ENCODE measurements at regions not wholly inside any gene's neighbourhood (a gene's known extent, or its start where the extent isn't known, plus 50 kb on each side); places are given as distances from the start of the nearest gene placed in this dataset.

DNA sequence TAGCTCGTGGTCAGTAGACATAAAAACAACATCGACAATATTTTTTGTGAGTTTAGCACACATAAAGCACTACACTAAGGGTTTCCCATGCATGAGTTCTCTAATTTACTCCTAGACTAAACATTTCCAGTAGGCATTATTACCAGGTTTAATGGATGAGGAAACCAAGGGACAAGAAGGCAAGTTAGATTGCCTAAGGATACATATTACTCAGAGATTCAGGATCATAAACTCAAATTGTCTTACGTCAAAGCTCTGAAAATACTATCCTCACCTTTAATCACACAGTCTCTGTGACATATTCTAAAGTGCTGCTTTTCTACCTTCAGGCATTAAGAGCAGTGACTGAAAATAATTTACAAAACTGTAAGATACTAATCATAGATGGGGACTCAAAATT lies 655.3 kb downstream of the SLC16A7 start:
- CTCF ChIA-PET (ENCODE audit: partially characterized antibody) = no interaction called here

More for the DNA sequence above, 655.3 kb downstream of the SLC16A7 start:
- Histone ChIP-seq H3K18ac (ENCODE audit: extremely low read depth, low read length) (no peak overlapping the region), H2BK15ac (ENCODE audit: low read length) (no peak overlapping the region), H3K23ac (ENCODE audit: insufficient read length) (no peak overlapping the region), H3K14ac (ENCODE audit: insufficient read length) (no peak overlapping the region), H2AFZ (ENCODE audit: low read length) (no peak overlapping the region), H3K27me3 (replicated peaks in 1 of 4; ENCODE audit: control insufficient read depth in 3 of 4, extremely low read depth in 1 of 4, insufficient read depth in 3 of 4, low read length in 3 of 4) (no peaks in the 10 kb centered on the region), H2AK5ac (ENCODE audit: low read depth, low read length) (no peak overlapping the region), H3K79me2 (ENCODE audit: control insufficient read depth in 1 of 2, insufficient read depth in 2 of 2, low read length in 2 of 2) (no peaks in the 10 kb centered on the region), H3K9ac (replicated peaks in 1 of 4; ENCODE audit: extremely low read depth in 1 of 4, low read depth in 3 of 4, low read length in 3 of 4) (no peak overlapping the region), H3K27ac (ENCODE audit: low read depth, low read length) (no peak overlapping the region), H3K9me3 (ENCODE audit: insufficient read depth in 2 of 2, low read depth in 1 of 2, low read length in 1 of 2) (no peaks in the 10 kb centered on the region), H4K5ac (ENCODE audit: insufficient read length, low read depth, low read length) (no peak overlapping the region), H4K91ac (replicated peaks; ENCODE audit: insufficient read length, low read length) (no peak overlapping the region), H3K4ac (replicated peaks; ENCODE audit: insufficient read length, low read depth, low read length) (no peak overlapping the region), H3K79me1 (ENCODE audit: low read depth, low read length) (no peaks in the 10 kb centered on the region), H3K4me2 (ENCODE audit: insufficient read depth in 1 of 2, low read depth in 2 of 2, low read length in 2 of 2) (no peak overlapping the region), H2BK120ac (replicated peaks; ENCODE audit: low read depth, low read length) (no peak overlapping the region), H4K8ac (ENCODE audit: extremely low read depth, insufficient read depth, low read length) (no peak overlapping the region), H2BK5ac (ENCODE audit: low read depth, low read length) (no peak overlapping the region), H3K4me1 (replicated peaks in 1 of 4; ENCODE audit: control insufficient read depth in 3 of 4, insufficient read depth in 4 of 4, low read length in 3 of 4) (no peaks in the 10 kb centered on the region), H2BK12ac (ENCODE audit: low read depth, low read length) (no peak overlapping the region), H2BK20ac (ENCODE audit: low read length) (no peak overlapping the region), H4K20me1 (replicated peaks in 1 of 2; ENCODE audit: control insufficient read depth in 1 of 2, insufficient read depth in 2 of 2, low read length in 2 of 2) (no peaks in the 10 kb centered on the region), H3K4me3 (ENCODE audit: extremely low read depth in 1 of 4, insufficient read depth in 2 of 4, low read depth in 3 of 4, low read length in 4 of 4) (no peak overlapping the region), H3K23me2 (ENCODE audit: low read depth, low read length) (no peaks in the 10 kb centered on the region), H3K36me3 (ENCODE audit: control insufficient read depth in 2 of 4, insufficient read depth in 4 of 4, low read length in 3 of 4) (no peaks in the 10 kb centered on the region), H3K56ac (replicated peaks; ENCODE audit: insufficient read length, low read depth, low read length) (no peak overlapping the region)
- no peak for FAIRE-seq
- WGBS, 2 experiments (ENCODE audit: extremely low coverage in 1 of 2, insufficient coverage in 1 of 2, insufficient read length in 1 of 2, insufficient replicate concordance in 2 of 2, low coverage in 1 of 2, low lambda C conversion rate in 2 of 2, missing lambda C conversion rate in 1 of 2) = 33% methylated on average over 3 of the region's 3 CpGs; no CpG with 5 or more reads in 1 of the 2 experiments
- no peak for DNase-seq (ENCODE audit: low read depth in 1 of 2, low spot score in 2 of 2)
- no peak for TF ChIP-seq TAF7 (optimal IDR thresholded peaks at IDR 0.05; ENCODE audit: borderline replicate concordance, low read depth, low read length)
- no peak for TF ChIP-seq MAX (IDR thresholded peaks at IDR 0.05)
- no peak for TF ChIP-seq GTF2F1 (IDR thresholded peaks at IDR 0.05; ENCODE audit: borderline replicate concordance, low read depth, low read length)
- no peak for TF ChIP-seq BRCA1 (IDR thresholded peaks at IDR 0.05; ENCODE audit: low read depth, low read length)
- no peak for TF ChIP-seq RBBP5 (IDR thresholded peaks at IDR 0.05; ENCODE audit: borderline replicate concordance, low read depth, low read length)
- no peak for TF ChIP-seq NRF1 (IDR thresholded peaks at IDR 0.05; ENCODE audit: low read depth, low read length)
- TF ChIP-seq RAD21 (IDR thresholded peaks at IDR 0.05 in 1 of 2, conservative IDR thresholded peaks at IDR 0.05 in 1 of 2; ENCODE audit: low read depth in 2 of 2, low read length in 2 of 2) = no peak
- no peak for TF ChIP-seq CHD1 (IDR thresholded peaks at IDR 0.05; ENCODE audit: low read depth, low read length)
- no peak for TF ChIP-seq SIRT6 (IDR thresholded peaks at IDR 0.05; ENCODE audit: low read length)
- no peak for TF ChIP-seq JUN (IDR thresholded peaks at IDR 0.05; ENCODE audit: low read depth, low read length)
- POLR2A ChIA-PET (ENCODE audit: partially characterized antibody) = no interaction called here
